ENCODE measurements at regions not wholly inside any gene's neighbourhood (a gene's known extent, or its start where the extent isn't known, plus 50 kb on each side); places are given as distances from the start of the nearest gene placed in this dataset.

GRCh38 chr5:145246961-145247744 is 588.0 kb downstream of the PRELID2 start:
- no TSS peak for BruUV-seq (replicated peaks)
- Histone ChIP-seq H3K27me3 (ENCODE audit: control insufficient read depth, insufficient read depth, low read length) (no peaks in the 10 kb centered on the region), H4K8ac (ENCODE audit: low read depth in 2 of 2, low read length in 2 of 2) (peak overlapping the region; percentile 77 to 87), H3K9me3 (ENCODE audit: control insufficient read depth, insufficient read depth, low read length) (no peaks in the 10 kb centered on the region), H3K4me1 (ENCODE audit: control insufficient read depth, insufficient read depth, low read length) (peaks cover 13% of the 10 kb centered on the region), H4K91ac (ENCODE audit: insufficient read depth, low read depth, low read length) (peak overlapping the region; percentile 70), H3K4me3 (ENCODE audit: insufficient read depth, low read depth, low read length) (no peak overlapping the region), H2BK120ac (ENCODE audit: low read depth, low read length) (peak overlapping the region; percentile 75), H3K14ac (replicated peaks; ENCODE audit: low read depth, low read length) (peak overlapping the region; percentile 72), H4K5ac (ENCODE audit: low read depth, low read length) (peak overlapping the region; percentile 85; the same call in 1 of the 2 replicates), H3K4ac (ENCODE audit: low read depth, low read length) (peak overlapping the region; percentile 51), H3K9me1 (ENCODE audit: insufficient read depth, low read length) (peaks cover 3% of the 10 kb centered on the region; the same call in 1 of the 2 replicates), H2BK15ac (ENCODE audit: low read depth, low read length) (peak overlapping the region; percentile 61; the same call in 2 of the 3 replicates), H2AK9ac (replicated peaks; ENCODE audit: low read depth, low read length, poor library complexity) (no peak overlapping the region), H3K27ac (ENCODE audit: insufficient read depth, low read length) (no peak overlapping the region; the same call in 1 of the 2 replicates), H3K9ac (ENCODE audit: low read depth, low read length) (no peak overlapping the region), H3K79me1 (ENCODE audit: low read depth in 1 of 2, low read length in 2 of 2) (no peaks in the 10 kb centered on the region), H4K20me1 (ENCODE audit: insufficient read depth, low read length) (no peaks in the 10 kb centered on the region), H3K23ac (ENCODE audit: low read depth, low read length) (0 out of 2 replicates have a peak overlapping the region, but pooled peaks have one; percentile 25), H2AK5ac (ENCODE audit: low read depth, low read length) (no peak overlapping the region), H2AFZ (replicated peaks; ENCODE audit: low read length, poor library complexity) (peak overlapping the region; percentile 65), H2BK20ac (ENCODE audit: low read depth, low read length) (peak overlapping the region; percentile 54), H3K56ac (ENCODE audit: extremely low read depth, insufficient read depth, low read length) (no peak overlapping the region), H3K18ac (ENCODE audit: low read depth, low read length) (peak overlapping the region; percentile 34), H3K36me3 (ENCODE audit: control insufficient read depth, insufficient read depth, low read length) (no peaks in the 10 kb centered on the region), H3K4me2 (ENCODE audit: low read depth, low read length) (no peak overlapping the region), H2BK5ac (ENCODE audit: low read depth, low read length, poor library complexity, severe bottlenecking) (peak overlapping the region; percentile 77)
- ATAC-seq (ENCODE audit: low read depth) = peak; percentile 35; the same call in 1 of the 2 replicates
- ChIA-PET CTCF (no interaction called here), POLR2A (ENCODE audit: unreplicated experiment) (no interaction called here)
- in situ Hi-C loops (cut with MboI; ENCODE audit: low sequenced_read_pairs) = no loop called here
- no CpG with 5 or more reads among the region's 4 CpGs for WGBS, 2 experiments (ENCODE audit: extremely low coverage in 2 of 2, insufficient read length in 1 of 2)
- peak; percentile 39 for DNase-seq
- intact Hi-C loops (cut with micrococcal nuclease) = loop anchor here (10.0 kb wide), 1 partner anchor 552 kb away; no protein-coding TSS in a partner anchor
- dilution Hi-C loops (cut with HindIII; ENCODE audit: low sequenced_read_pairs, unreplicated experiment) = no loop called here
- TF ChIP-seq FOS (IDR thresholded peaks at IDR 0.05; ENCODE audit: low read depth, low read length) (no peak), NFE2L2 (IDR thresholded peaks at IDR 0.05; ENCODE audit: low read depth, low read length) (no peak), MAZ (IDR thresholded peaks at IDR 0.05; ENCODE audit: borderline replicate concordance, low read depth, low read length) (no peak), SMC3 (IDR thresholded peaks at IDR 0.05; ENCODE audit: low read depth, low read length) (no peak), USF2 (IDR thresholded peaks at IDR 0.05; ENCODE audit: low read depth, low read length) (no peak), ELK1 (IDR thresholded peaks at IDR 0.05; ENCODE audit: borderline replicate concordance, low read depth, low read length) (no peak), MAFK (IDR thresholded peaks at IDR 0.05; ENCODE audit: low read depth, low read length) (no peak), POLR2A (IDR thresholded peaks at IDR 0.05; ENCODE audit: low read depth, low read length) (no peak), CEBPB (IDR thresholded peaks at IDR 0.05; ENCODE audit: low read depth, low read length) (no peak), CHD1 (IDR thresholded peaks at IDR 0.05; ENCODE audit: low read depth, low read length) (no peak), BHLHE40 (IDR thresholded peaks at IDR 0.05; ENCODE audit: low read depth, low read length) (no peak), RAD21 (IDR thresholded peaks at IDR 0.05; ENCODE audit: low read length) (no peak), MXI1 (IDR thresholded peaks at IDR 0.05; ENCODE audit: borderline replicate concordance, low read depth, low read length) (no peak), RFX5 (IDR thresholded peaks at IDR 0.05; ENCODE audit: low read depth, low read length) (no peak), CTCF (conservative IDR thresholded peaks at IDR 0.05; ENCODE audit: low read depth, low read length) (no peak)

All from IMR-90 (cell line).